Neural progenitor cell (in vitro differentiated cells): ENCODE measurements at regions not wholly inside any gene's neighbourhood (a gene's known extent, or its start where the extent isn't known, plus 50 kb on each side); places are given as distances from the start of the nearest gene placed in this dataset.

ENCODE experiments used
- EZH2 ChIP-seq: fragments of 200-600 bp; sonication (generic); IDR thresholded peaks from 2 replicates; pipeline ENCODE4 v1.6.1; 2017; ENCODE audit warnings: antibody characterized with exemption, mild to moderate bottlenecking, moderate library complexity
- TF ChIP-seq, protein P1 (sequence below): fragments of 200-600 bp; sonication (generic); IDR thresholded peaks from 2 replicates; pipeline ENCODE4 v1.5.1; 2017; ENCODE audit warnings: antibody characterized with exemption, mild to moderate bottlenecking

DNA sequence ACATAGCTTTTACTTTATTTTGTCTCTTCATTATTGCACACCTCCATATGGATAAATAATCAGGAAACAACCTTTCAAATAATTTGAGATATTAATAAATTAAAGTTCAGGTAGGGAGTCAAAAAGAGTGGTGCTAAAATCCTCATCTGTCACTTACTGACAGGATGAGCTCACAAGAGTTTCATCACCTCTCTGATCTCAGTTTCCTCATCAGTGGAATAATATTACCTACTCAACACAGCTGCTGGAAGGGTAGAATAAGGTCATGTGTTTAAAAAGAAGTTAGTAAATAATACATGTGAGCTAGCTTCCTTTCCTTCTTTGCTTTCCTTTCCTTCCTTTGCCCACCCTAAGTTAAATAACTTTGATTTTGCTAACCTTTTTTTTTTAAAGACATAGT is 61.9 kb downstream of the RDH14 start:
- TF ChIP-seq, protein P1, sequence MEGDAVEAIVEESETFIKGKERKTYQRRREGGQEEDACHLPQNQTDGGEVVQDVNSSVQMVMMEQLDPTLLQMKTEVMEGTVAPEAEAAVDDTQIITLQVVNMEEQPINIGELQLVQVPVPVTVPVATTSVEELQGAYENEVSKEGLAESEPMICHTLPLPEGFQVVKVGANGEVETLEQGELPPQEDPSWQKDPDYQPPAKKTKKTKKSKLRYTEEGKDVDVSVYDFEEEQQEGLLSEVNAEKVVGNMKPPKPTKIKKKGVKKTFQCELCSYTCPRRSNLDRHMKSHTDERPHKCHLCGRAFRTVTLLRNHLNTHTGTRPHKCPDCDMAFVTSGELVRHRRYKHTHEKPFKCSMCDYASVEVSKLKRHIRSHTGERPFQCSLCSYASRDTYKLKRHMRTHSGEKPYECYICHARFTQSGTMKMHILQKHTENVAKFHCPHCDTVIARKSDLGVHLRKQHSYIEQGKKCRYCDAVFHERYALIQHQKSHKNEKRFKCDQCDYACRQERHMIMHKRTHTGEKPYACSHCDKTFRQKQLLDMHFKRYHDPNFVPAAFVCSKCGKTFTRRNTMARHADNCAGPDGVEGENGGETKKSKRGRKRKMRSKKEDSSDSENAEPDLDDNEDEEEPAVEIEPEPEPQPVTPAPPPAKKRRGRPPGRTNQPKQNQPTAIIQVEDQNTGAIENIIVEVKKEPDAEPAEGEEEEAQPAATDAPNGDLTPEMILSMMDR: no peak
- no peak for TF ChIP-seq EZH2
